WERI-Rb-1 (cell line): ENCODE measurements at regions not wholly inside any gene's neighbourhood (a gene's known extent, or its start where the extent isn't known, plus 50 kb on each side); places are given as distances from the start of the nearest gene placed in this dataset.
"Not testable (repeated sequence)": the region's sequence is repeated elsewhere in the genome, so short reads cannot be mapped to it uniquely, and the experiment has no call there.

Source experiments
- DNase-seq: peaks from one replicate; pipeline ENCODE4 v3.0.0-alpha.2; 2020
- H3K27ac ChIP-seq: fragments of 250-450 bp; sonication (Bioruptor Pico); 2 replicates; pipeline ENCODE4 v1.5.1; 2020; ENCODE audit warnings: mild to moderate bottlenecking, moderate library complexity
- H3K27me3 ChIP-seq: fragments of 250-450 bp; sonication (Bioruptor Pico); 2 replicates; pipeline ENCODE4 v1.5.1; 2021; ENCODE audit warnings: mild to moderate bottlenecking, low read depth, moderate library complexity; ENCODE audit not compliant: insufficient read depth, severe bottlenecking
- H3K36me3 ChIP-seq: fragments of 250-450 bp; sonication (Bioruptor Pico); 2 replicates; pipeline ENCODE4 v1.5.1; 2020; ENCODE audit warnings: mild to moderate bottlenecking, moderate library complexity
- H3K4me3 ChIP-seq: 2 replicates; pipeline ENCODE4 v1.5.1; 2011; ENCODE audit warnings: low read depth, mild to moderate bottlenecking, control low read depth, low read length
- H3K9me3 ChIP-seq: fragments of 250-450 bp; sonication (Bioruptor Pico); 2 replicates; pipeline ENCODE4 v1.5.1; 2021; ENCODE audit warnings: mild to moderate bottlenecking, moderate library complexity; ENCODE audit not compliant: severe bottlenecking
- TF ChIP-seq, protein P1 (sequence below): IDR thresholded peaks from 2 replicates; pipeline ENCODE4 v1.5.1; 2011; ENCODE audit warnings: low read depth, mild to moderate bottlenecking, control low read depth, inconsistent platforms, low read length

GRCh38 chr4:135497563-135498152, 1296.1 kb upstream of the PABPC4L start:
- Histone ChIP-seq H3K36me3 (no peaks in the 10 kb centered on the region), H3K27me3 (no peaks in the 10 kb centered on the region), H3K4me3 (no peak overlapping the region), H3K9me3 (no peaks in the 10 kb centered on the region), H3K27ac (no peak overlapping the region)
- no peak for DNase-seq
- TF ChIP-seq, protein P1, sequence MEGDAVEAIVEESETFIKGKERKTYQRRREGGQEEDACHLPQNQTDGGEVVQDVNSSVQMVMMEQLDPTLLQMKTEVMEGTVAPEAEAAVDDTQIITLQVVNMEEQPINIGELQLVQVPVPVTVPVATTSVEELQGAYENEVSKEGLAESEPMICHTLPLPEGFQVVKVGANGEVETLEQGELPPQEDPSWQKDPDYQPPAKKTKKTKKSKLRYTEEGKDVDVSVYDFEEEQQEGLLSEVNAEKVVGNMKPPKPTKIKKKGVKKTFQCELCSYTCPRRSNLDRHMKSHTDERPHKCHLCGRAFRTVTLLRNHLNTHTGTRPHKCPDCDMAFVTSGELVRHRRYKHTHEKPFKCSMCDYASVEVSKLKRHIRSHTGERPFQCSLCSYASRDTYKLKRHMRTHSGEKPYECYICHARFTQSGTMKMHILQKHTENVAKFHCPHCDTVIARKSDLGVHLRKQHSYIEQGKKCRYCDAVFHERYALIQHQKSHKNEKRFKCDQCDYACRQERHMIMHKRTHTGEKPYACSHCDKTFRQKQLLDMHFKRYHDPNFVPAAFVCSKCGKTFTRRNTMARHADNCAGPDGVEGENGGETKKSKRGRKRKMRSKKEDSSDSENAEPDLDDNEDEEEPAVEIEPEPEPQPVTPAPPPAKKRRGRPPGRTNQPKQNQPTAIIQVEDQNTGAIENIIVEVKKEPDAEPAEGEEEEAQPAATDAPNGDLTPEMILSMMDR: no peak

DNA sequence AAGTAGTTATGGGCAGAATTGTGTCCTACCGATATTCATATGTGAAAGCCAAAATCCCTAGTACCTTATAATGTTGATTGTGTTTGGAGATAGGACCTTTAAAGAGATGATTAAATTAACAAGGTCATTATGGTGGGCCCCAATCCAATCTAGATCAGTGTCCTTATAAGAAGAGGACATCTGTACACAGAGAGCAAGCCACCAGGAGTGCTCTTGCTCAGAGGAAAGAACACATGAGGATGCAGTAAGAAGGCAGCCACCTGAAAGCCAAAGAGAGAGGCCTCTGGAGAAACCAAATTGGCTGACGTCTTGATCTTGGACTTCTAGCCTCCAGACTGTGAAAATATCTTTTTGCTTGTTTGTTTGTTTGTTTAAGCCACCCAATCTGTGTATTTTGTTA, 1290.8 kb upstream of the PABPC4L start:
- Histone ChIP-seq H3K27me3 (no peaks in the 10 kb centered on the region), H3K4me3 (no peak overlapping the region), H3K9me3 (no peaks in the 10 kb centered on the region), H3K27ac (no peak overlapping the region), H3K36me3 (no peaks in the 10 kb centered on the region)
- TF ChIP-seq, protein P1: no peak
- DNase-seq: no peak

GRCh38 chr4:135485371-135485770, 1283.8 kb upstream of the PABPC4L start:
- no peak for DNase-seq
- H3K9me3 ChIP-seq: no peaks in the 10 kb centered on the region
- no peak overlapping the region for H3K27ac ChIP-seq
- no peaks in the 10 kb centered on the region for H3K36me3 ChIP-seq
- TF ChIP-seq, protein P1: no peak
- H3K4me3 ChIP-seq: no peak overlapping the region
- no peaks in the 10 kb centered on the region for H3K27me3 ChIP-seq

- no peaks in the 10 kb centered on the region for H3K9me3 ChIP-seq
- no peaks in the 10 kb centered on the region for H3K27me3 ChIP-seq
- no peak for DNase-seq
- no peak overlapping the region for H3K4me3 ChIP-seq
- TF ChIP-seq, protein P1: no peak
- no peak overlapping the region for H3K27ac ChIP-seq
- H3K36me3 ChIP-seq: no peaks in the 10 kb centered on the region
These were observed 1274.7 kb upstream of the PABPC4L start for GRCh38 chr4:135476272-135476671.

DNA sequence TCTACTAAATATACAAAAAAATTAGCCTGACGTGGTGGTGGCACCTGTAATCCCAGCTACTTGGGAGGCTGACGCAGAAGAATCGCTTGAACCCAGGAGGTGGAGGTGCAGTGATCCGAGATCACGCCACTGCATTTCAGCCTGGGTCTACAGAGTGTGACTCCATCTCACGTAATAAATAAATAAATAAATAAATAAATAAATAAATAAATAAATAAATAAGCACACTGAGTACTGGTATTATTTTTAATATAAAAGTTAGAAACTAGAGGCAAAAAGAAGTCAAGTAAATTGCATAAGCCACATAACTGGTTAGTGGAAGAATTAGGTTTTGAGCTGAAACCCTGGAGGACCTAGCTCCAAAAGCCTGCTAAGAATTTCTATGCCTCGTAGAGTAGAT, 1262.7 kb upstream of the PABPC4L start:
- H3K27ac ChIP-seq: no peak overlapping the region
- TF ChIP-seq, protein P1: no peak
- no peaks in the 10 kb centered on the region for H3K27me3 ChIP-seq
- H3K9me3 ChIP-seq: no peaks in the 10 kb centered on the region
- H3K36me3 ChIP-seq: no peaks in the 10 kb centered on the region
- no peak for DNase-seq
- no peak overlapping the region for H3K4me3 ChIP-seq

DNA sequence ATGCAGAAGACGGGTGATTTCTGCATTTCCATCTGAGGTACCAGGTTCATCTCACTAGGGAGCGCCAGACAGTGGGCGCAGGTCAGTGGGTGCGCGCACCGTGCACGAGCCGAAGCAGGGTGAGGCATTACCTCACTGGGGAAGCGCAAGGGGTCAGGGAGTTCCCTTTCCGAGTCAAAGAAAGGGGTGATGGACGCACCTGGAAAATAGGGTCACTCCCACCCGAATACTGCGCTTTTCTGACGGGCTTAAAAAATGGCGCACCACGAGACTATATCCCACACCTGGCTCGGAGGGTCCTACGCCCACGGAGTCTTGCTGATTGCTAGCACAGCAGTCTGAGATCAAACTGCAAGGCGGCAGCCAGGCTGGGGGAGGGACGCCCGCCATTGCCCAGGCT, 1246.0 kb upstream of the PABPC4L start:
- DNase-seq: not testable (repeated sequence)

More for the DNA sequence above, 1246.0 kb upstream of the PABPC4L start:
- not testable (repeated sequence) for H3K36me3 ChIP-seq, H3K27ac ChIP-seq, H3K27me3 ChIP-seq, H3K9me3 ChIP-seq, H3K4me3 ChIP-seq
